SKM-1 (cell line): ENCODE measurements at regions not wholly inside any gene's neighbourhood (a gene's known extent, or its start where the extent isn't known, plus 50 kb on each side); places are given as distances from the start of the nearest gene placed in this dataset.
"Not testable (repeated sequence)": the region's sequence is repeated elsewhere in the genome, so short reads cannot be mapped to it uniquely, and the experiment has no call there.

Experiments used
- DNase-seq: peaks from one replicate; lab custom pipeline; 2025; ENCODE audit not compliant: unreplicated experiment; lab: John Stamatoyannopoulos, UW

DNA sequence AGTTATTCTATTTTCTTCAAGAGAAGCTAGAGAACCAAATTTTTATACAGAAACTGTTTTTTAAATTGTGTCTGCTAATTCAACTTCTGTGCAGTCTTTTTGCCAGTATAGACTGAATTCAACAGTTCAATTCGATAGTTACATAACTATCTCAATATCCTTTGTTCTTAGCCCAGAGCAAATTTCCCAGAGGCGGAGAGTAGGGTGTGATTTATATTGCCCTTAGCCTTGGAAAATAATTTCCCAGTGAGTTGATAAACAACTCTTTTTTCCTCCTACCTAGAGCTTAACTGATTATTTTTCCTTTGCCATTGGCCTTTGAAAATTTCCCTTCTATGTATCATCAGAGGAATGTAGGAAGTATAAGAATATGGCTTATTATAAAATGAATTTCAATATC, 420.5 kb downstream of the NSUN3 start:
- no peak for DNase-seq

DNA sequence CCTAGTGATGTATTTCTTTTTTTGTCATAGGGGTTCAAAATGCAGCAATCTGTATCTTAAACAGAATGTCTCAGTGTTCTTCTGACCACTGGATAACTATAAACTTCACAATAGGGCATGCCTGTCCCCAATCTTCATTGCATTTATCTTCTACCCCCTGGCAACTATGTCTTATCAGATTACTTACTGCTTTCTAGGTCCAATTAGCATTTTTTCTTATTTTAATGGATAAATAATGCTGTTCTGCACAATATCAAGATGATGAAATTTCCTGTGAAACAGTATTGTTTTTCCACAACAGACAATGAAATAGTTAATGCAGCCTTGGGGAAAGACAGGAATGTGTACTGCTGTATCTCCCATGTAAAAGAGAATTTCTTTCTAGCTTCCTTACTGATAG, 432.1 kb downstream of the NSUN3 start:
- DNase-seq: no peak

DNA sequence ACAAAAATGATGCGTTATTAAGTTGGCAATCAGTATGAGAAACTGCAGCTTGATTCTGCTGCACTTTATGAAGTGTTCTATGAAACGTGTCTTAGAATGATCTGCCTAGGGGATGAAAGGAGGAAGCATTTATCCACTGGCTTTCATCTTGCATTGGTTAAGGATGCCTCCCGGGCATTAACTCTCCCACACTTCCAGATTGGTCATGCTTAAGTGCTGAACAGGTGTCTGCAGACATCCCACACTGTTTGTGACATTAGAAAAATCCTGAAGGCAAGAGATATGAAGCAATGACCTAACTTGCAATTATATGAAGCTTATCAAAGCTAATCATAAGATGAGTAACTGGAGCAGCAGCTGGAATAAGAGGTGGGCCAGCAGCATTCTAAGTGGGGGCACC, 437.3 kb downstream of the NSUN3 start:
- DNase-seq: no peak

DNA sequence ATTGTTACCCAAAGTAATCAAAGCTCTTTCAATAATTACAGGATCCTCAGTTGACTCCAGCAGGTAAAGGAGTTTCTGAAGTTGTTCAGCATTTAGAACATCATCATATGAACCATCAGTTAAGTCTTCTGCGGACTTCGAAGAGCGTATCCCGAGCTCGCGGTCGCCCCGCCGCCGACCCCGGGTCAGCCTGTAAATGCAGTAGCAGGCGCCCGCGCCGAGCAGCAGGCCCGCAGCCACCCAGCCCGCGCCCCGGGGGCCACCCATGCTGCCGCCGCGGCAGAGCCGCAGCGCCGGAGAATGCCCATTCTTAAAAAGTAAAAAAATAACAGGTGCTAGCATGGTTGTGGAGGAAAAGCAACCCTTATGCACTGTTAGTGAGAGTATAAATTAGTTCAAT, 444.5 kb downstream of the NSUN3 start:
- DNase-seq: not testable (repeated sequence)

DNA sequence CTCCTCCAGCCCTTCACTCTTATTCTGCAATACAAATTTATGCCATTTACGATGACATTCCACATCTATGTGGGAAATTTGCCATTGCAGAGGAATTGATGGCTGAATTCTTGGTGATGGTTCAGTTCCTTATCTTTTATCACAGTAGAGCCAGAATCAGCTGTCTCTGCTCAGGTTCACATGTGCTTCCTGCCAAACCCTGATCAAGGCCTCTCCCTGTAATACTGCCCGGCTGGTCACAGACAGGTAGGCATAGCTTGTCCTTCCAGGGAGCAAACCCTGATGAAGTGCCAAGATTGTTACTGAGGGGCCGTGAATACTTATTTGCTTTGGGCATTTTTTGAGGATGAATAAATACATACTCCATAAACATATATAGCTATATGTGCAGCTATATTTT, 450.0 kb downstream of the NSUN3 start:
- DNase-seq: no peak

DNA sequence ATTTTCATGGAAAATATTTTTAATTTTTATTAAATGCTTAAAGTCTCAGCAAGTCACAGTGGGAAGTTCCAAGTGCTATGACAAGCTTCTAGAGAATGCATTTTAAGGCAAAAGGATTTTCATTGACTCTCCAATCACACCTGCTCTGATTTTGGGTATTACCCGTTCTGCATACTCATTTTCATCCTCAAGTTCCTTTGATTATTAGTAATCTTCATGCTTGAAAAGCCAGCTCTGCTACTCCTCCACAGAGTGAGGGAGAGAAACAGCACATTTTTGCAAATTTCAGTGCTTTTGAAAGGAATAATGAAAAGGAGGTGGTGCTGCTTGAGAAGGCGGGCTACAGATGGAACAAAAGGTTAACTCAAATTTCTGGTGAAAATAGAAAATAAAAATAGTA, 450.7 kb downstream of the NSUN3 start:
- no peak for DNase-seq

DNA sequence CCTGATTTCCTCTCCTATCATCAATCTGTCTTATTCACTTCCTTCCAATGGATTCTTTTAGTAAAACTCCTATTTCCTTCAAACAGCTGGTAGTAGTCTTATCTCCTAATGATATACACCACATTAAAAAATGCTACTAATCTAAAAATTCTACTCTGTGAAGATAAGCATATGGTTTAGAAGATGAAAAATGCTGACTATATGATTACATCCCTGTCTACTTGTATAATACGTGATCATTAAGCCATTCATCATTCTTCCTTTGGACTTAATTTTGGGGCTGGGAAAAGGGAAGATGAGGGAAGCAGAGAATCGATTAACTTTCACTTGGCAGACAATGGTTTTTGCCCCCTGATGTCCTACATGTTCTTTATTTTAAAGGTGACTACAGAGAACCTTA, 453.1 kb downstream of the NSUN3 start:
- no peak for DNase-seq

DNA sequence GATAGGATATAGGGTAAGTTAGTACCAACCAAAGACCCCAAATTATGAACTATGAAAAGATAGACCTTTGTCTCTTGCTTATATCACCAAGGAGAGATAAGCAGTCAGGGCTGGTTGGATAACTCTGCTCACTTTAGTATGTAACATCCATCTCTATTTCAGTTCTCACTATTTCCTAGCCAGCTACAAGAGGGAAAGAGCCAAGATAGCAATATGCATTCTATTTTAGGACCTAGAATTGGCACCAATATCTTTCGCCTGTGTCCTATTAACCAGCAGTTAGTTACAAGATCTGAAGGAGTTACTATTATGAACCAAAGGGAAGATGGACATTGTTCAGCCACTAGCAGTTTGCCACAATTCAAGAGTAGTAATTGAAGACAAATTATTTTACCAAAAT, 457.5 kb downstream of the NSUN3 start:
- DNase-seq: no peak

DNA sequence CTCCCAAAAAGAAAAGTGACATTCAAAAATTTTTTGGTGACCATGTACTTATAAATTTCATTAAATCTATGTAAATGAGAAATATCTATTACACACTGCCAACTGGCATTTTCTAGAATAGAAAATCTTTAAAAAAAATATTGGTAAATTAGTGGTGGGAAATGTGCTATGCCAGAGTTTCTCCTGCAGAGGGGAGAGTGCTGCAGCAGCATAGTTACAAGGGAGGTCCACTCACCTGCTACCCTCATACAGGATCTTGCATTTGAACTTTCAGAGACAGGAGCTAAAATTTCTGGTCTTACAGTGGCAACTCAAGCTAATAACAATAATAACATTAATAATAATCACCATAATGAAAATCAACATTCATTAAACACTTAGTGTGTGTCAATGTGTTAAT, 459.6 kb downstream of the NSUN3 start:
- DNase-seq: no peak

DNA sequence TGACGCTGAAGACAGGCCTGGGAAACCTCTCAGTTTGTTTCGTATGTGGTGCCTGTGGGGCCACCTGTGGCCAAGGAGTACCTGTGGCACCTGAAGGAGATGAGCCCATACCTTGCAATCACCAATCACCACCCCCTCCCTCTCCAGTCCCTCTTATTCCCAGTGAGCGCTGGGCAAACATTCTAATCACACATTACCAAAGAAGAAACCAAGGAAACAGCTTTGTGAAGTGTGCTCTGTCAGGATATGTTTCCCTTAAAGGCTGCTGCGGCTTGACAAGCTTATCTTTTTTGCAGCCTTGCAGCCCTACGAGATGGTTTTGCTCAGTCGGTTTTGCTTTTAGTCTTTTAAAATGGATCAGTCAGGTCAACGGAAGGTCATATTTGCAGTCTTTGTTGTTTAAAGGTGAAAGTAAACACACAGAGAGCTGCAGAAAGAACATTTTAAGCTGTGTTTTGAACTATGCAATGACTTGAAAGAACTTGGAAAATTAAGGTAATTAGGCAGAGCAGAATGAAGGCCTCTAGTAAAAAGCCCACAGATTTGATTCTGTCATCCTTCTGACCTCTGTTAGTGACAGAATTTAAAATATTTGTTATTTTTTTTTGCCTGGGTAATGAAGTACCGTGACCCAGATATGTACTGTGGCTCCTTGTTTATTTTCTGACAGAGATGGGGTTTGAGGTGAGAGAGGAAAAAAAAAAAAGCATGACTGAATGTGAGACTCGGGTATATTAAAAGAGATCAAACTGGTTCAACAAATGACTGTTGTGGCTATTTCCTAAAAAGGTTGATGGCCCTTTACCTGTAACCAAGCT, 461.4 kb downstream of the NSUN3 start:
- DNase-seq: no peak

DNA sequence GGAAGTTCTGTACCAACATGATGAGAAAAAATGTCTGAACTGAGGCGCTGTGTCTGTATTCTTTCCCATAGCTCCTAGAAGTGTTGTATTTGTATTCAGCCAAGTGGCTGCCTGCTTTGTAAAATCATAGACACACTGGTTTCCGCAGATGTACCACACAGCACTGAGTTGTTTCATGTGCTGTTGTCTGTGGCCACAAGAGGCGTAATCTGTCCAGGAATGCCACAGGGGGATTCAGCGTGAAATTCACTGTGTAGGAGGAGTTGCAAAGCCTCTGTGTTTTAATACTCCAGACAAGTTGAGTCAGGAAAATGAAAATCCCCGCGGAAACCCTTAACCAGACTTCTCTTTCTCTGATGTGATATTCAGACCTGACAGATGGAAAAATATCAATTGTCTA, 462.2 kb downstream of the NSUN3 start:
- DNase-seq: no peak

DNA sequence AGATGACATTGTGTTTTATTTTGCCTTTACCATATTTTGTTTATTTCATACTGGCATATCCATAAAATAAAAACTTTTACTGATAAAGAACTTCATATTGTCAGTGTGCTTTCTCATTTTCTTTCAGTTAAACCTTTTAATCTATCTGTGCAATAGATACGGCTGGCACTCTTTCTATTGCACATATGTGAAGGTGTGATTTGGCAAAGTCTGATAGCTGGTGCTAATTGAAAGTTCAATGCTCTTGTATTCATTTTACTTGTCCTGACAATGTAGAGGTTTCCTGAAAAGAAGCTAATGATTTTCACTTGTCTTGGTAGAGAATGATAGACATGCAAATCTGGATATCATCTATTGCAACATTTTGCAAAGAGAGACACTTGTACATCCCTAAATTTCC, 467.0 kb downstream of the NSUN3 start:
- no peak for DNase-seq

DNA sequence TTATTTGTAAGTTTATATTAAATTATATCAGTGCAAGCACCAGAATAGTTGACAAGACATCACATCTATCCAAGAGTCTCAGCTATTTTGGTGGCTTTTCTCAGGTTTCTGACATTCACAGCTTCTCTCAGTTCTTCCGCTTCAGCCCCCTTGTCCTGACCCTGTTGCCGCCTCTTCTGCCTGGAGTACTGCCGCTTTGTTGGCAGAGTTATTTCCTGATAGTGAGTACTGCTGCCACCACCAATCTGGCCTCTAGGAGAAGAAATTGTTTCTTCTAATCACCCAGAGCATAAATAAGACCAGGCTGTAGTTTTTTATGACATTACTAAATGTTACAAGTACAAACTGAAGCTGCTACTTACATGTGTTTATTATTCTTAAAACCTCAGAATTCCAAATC, 470.1 kb downstream of the NSUN3 start:
- DNase-seq: no peak

DNA sequence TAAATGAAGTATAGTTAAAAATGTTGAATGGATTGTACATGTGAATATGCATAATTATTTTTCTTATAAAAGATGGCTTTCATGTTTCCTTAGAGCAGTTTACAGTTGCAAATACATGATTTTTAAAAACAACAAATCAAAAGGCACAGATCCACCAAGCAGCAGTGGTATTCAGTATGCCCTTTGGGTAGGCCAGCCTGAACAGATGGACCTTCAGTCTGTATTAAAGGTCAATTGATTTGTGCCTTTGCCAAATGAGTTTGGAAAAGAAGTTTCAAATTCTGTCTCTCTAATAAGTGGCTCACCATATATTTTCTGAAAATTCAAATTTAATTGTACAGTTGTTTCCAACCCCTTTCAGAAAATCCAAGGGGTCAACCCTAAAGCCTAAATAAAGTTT, 477.1 kb downstream of the NSUN3 start:
- no peak for DNase-seq

DNA sequence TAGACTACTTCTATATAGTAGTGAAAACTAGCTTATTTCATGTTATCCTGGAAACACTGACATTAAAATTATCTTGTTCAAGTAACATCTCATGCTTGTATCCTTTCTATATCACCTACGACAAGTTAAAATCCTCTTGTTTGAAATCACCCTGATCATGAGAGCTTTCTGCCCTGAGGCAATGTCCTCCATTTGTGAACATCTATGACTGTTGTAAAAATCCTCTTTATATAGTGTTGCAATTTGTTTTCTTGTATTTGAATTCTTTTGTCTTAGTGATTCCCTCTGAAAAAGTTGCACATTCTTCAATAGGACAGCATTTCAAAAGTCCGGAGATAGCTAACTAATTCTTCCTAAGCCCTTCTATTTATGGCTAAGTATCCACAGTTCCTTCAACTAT, 480.3 kb downstream of the NSUN3 start:
- no peak for DNase-seq

DNA sequence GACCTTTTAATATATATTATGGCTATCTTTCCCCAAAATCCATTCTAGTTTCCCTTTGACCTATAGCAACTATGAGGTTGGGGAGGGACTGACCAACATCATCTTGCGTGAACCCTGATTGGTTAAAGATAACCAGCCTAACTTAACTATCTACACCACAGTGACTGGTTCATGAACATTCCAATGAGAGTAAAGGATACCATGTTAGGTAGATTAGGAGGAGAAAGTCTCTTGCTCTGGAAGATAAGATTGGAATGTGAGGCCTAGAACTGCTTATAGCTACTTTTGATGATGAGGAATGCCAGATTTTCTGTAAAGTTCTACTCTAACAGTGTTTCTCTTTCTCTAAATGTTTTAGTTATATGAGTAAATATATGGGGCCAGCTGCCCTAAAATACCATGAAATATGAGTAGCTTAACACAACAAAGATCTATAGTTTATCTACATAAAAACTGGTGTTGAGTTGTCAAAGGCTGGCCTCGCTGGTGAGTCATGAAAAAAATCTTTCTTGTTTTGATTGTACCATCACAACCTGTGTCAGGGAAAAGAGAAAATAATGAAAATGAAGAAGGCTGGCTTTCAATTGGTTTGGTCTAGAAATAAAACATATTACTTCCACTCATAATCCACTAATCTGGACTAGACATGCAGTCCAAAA, 481.4 kb downstream of the NSUN3 start:
- DNase-seq: no peak

DNA sequence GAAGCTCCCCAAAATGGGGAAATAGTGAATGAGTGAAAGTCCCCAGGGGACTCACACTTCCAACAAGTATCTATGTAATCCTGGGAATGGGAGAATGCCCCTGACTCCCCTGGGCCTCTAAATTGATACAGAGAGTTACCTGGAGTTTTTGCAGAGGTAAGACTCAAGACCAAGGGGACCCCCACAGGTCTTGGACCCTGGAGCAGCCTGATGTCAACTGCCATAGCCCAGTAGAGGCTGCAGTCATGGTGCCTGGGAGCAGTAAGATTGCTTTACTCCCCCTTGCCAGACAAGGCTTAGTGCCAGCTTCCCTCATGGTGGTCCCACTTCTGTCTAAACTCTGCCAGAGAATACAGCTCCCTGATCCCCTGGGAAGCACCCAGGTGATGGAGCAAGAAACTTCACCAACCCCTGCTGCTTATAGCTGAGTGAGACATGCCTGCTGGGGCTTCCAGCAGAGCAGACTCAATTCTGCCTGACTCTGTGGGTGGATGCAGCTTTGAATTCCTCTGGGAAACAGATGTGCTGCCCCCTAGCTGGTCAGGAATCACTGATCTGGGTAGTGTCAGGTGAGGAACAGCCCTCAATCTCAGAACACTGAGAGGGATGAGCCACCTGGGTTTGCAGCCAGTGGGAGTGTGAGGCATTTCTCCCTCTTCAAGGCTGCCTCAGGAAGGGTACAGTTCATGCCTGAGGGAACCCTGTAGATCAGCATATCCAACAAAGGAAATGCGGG, 485.9 kb downstream of the NSUN3 start:
- DNase-seq: no peak

DNA sequence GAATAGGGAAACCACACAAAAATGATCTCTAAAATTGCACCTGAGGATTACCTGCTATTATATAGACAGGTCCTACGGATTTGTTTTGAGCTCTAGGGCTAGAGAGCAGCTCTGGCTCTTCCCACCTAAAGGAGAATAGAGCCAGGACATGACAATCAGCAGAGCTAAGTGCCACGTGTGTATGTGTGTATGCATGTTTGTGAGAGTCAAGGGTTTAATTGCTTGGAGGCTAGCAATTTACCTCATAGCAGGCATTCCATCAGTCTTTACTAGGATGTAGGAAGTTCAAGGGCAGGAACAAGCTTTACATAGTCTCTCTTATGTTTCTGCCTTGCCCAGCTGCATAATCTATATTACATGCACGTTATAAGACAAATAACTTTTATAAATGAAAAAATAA, 498.2 kb downstream of the NSUN3 start:
- DNase-seq: no peak

DNA sequence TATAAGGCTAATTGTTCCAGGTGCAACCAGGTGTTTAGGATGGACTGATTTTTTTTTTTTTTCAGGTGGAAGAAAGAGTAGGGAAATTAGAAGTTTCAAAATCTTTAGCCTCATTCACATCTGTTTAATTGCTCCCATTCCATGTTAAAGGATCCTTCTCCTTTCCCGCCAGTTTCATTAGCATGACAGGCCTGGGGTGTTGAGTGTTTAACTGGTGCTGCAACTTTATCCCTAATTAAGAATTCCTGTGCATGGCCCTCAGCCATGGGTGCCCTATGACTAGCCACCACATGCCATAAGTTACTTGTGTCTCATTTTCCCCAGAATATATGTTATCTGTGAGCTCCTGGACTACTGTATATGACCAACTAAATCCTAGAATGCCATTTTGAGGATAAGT, 501.4 kb downstream of the NSUN3 start:
- no peak for DNase-seq

DNA sequence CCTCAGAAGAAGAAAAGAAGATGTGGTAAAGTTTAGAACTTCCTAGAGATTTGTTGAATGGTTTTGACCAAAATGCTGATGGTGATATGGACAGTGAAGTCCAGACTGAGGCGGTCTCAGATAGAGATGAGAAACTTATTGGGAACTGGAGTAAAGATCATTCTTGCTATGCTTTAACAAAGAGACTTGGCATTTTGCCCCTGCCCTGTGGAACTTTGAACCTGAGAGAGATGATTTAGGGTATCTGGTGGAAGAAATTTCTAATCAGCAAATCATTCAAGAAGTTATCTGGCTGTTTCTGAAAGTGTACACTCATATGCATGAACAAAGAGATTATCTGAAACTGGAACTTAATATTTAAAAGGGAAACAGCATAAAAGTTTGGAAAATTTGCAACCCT, 505.2 kb downstream of the NSUN3 start:
- DNase-seq: no peak

DNA sequence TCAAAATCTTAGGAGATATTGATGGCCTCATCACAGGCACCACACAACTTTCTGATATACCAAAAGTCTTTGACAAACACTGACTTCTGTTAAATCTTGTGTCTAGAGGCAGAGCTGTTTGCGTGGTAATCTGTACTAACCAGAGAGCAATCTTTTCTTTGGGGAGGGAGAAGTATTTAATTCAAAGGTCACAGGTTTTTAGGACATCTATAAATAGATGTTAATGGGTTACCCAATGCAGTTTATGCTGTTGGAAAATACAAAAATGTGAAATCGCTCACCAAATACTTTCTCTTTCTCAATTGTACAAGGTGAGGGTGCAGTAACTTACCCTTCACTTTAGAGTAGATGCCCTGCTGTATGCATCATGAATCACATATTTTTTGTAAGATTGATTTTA, 510.5 kb downstream of the NSUN3 start:
- DNase-seq: no peak

DNA sequence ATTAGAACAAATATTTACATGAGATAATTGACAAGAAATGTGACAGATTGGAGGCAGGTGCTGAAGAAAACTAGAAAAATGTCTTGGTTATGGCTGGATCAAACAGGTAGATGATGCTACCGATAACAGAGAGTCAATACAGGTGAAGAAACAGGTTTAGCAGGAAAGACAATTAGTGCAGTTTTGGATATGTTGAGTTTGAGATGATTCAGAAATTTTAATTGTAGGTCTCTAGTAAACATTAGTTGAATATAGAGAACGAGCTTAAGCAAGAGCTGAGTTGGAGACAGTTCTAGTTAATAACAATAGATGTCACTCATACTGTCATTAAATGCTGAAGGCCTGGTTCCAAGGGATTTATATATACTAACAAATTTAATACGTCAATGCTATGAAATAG, 524.4 kb downstream of the NSUN3 start:
- no peak for DNase-seq
